ENCODE measurements at regions not wholly inside any gene's neighbourhood (a gene's known extent, or its start where the extent isn't known, plus 50 kb on each side); places are given as distances from the start of the nearest gene placed in this dataset.

DNA sequence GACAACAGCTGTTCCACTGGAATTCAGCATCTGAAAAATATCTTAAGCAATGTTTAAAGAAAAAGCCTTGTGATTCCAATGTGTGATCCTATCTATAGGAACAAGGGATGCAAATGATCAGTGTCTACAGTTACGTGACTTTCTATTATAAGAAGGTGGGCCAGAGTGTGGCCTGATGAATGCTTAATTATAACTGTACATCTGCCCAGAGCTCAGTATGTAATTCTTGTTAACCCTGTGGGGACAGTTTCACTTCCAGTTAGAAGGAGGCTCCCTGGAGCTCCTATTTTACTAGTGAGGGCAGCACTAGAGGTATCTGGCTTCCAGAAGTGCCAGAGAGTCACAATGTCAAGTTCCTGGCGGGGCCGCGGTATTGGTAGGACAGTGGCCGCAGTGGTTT lies 288.5 kb downstream of the USP46 start:
- TF ChIP-seq ELF1 (IDR thresholded peaks at IDR 0.05; ENCODE audit: borderline replicate concordance, low read depth) (no peak), EGR1 (IDR thresholded peaks at IDR 0.05; ENCODE audit: low read depth) (no peak), JUND (IDR thresholded peaks at IDR 0.05) (no peak), POLR2AphosphoS5 (IDR thresholded peaks at IDR 0.05; ENCODE audit: low read depth, low read length) (no peak), POLR2A (IDR thresholded peaks at IDR 0.05; ENCODE audit: borderline replicate concordance, extremely low read depth, insufficient read depth, insufficient read length) (no peak), CEBPB (IDR thresholded peaks at IDR 0.05; ENCODE audit: low read depth) (no peak), EZH2 (IDR thresholded peaks at IDR 0.05) (no peak), SIN3A (IDR thresholded peaks at IDR 0.05; ENCODE audit: low read depth) (no peak), TCF7L2 (IDR thresholded peaks at IDR 0.05; ENCODE audit: borderline replicate concordance, extremely low read depth, insufficient read depth, insufficient read length) (no peak), SP1 (IDR thresholded peaks at IDR 0.05; ENCODE audit: low read depth) (no peak)
- TF ChIP-seq, protein P1, sequence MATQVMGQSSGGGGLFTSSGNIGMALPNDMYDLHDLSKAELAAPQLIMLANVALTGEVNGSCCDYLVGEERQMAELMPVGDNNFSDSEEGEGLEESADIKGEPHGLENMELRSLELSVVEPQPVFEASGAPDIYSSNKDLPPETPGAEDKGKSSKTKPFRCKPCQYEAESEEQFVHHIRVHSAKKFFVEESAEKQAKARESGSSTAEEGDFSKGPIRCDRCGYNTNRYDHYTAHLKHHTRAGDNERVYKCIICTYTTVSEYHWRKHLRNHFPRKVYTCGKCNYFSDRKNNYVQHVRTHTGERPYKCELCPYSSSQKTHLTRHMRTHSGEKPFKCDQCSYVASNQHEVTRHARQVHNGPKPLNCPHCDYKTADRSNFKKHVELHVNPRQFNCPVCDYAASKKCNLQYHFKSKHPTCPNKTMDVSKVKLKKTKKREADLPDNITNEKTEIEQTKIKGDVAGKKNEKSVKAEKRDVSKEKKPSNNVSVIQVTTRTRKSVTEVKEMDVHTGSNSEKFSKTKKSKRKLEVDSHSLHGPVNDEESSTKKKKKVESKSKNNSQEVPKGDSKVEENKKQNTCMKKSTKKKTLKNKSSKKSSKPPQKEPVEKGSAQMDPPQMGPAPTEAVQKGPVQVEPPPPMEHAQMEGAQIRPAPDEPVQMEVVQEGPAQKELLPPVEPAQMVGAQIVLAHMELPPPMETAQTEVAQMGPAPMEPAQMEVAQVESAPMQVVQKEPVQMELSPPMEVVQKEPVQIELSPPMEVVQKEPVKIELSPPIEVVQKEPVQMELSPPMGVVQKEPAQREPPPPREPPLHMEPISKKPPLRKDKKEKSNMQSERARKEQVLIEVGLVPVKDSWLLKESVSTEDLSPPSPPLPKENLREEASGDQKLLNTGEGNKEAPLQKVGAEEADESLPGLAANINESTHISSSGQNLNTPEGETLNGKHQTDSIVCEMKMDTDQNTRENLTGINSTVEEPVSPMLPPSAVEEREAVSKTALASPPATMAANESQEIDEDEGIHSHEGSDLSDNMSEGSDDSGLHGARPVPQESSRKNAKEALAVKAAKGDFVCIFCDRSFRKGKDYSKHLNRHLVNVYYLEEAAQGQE (IDR thresholded peaks at IDR 0.05; ENCODE audit: low read depth): no peak
- TF ChIP-seq, protein P2, sequence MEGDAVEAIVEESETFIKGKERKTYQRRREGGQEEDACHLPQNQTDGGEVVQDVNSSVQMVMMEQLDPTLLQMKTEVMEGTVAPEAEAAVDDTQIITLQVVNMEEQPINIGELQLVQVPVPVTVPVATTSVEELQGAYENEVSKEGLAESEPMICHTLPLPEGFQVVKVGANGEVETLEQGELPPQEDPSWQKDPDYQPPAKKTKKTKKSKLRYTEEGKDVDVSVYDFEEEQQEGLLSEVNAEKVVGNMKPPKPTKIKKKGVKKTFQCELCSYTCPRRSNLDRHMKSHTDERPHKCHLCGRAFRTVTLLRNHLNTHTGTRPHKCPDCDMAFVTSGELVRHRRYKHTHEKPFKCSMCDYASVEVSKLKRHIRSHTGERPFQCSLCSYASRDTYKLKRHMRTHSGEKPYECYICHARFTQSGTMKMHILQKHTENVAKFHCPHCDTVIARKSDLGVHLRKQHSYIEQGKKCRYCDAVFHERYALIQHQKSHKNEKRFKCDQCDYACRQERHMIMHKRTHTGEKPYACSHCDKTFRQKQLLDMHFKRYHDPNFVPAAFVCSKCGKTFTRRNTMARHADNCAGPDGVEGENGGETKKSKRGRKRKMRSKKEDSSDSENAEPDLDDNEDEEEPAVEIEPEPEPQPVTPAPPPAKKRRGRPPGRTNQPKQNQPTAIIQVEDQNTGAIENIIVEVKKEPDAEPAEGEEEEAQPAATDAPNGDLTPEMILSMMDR (IDR thresholded peaks at IDR 0.05 in 2 of 3, conservative IDR thresholded peaks at IDR 0.05 in 1 of 3; ENCODE audit: borderline replicate concordance in 1 of 3, insufficient read depth in 1 of 3, low read depth in 2 of 3, low read length in 2 of 3): no peak
- TF ChIP-seq, protein P3, sequence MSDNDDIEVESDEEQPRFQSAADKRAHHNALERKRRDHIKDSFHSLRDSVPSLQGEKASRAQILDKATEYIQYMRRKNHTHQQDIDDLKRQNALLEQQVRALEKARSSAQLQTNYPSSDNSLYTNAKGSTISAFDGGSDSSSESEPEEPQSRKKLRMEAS (IDR thresholded peaks at IDR 0.05): no peak
- TF ChIP-seq, protein P4, sequence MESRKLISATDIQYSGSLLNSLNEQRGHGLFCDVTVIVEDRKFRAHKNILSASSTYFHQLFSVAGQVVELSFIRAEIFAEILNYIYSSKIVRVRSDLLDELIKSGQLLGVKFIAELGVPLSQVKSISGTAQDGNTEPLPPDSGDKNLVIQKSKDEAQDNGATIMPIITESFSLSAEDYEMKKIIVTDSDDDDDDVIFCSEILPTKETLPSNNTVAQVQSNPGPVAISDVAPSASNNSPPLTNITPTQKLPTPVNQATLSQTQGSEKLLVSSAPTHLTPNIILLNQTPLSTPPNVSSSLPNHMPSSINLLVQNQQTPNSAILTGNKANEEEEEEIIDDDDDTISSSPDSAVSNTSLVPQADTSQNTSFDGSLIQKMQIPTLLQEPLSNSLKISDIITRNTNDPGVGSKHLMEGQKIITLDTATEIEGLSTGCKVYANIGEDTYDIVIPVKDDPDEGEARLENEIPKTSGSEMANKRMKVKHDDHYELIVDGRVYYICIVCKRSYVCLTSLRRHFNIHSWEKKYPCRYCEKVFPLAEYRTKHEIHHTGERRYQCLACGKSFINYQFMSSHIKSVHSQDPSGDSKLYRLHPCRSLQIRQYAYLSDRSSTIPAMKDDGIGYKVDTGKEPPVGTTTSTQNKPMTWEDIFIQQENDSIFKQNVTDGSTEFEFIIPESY (IDR thresholded peaks at IDR 0.05; ENCODE audit: extremely low read depth, insufficient replicate concordance, low read length): no peak
